Osteoblast (primary cell): ENCODE measurements at regions not wholly inside any gene's neighbourhood (a gene's known extent, or its start where the extent isn't known, plus 50 kb on each side); places are given as distances from the start of the nearest gene placed in this dataset.

Experiments used
- DNase-seq: peaks from one replicate; pipeline ENCODE4 v3.0.0; 2011; ENCODE audit warnings: low spot score, mixed read lengths; ENCODE audit not compliant: insufficient read length; ENCODE audit errors: missing footprints
- H2AFZ ChIP-seq: 2 replicates; pipeline ENCODE4 v1.6.0; 2011; ENCODE audit warnings: mild to moderate bottlenecking, low read length
- H3K27ac ChIP-seq: 2 replicates; pipeline ENCODE4 v1.5.1; 2011; ENCODE audit warnings: mild to moderate bottlenecking, low read depth, low read length, moderate library complexity
- H3K27me3 ChIP-seq: 2 replicates; pipeline ENCODE4 v1.6.0; 2012; ENCODE audit warnings: mild to moderate bottlenecking, control low read depth, inconsistent platforms, low read length, moderate library complexity; ENCODE audit not compliant: insufficient read depth
- H3K36me3 ChIP-seq: 2 replicates; pipeline ENCODE4 v1.5.1; 2011; ENCODE audit warnings: mild to moderate bottlenecking, low read length, control low read depth, moderate library complexity; ENCODE audit not compliant: insufficient read depth
- H3K4me1 ChIP-seq: 2 replicates; pipeline ENCODE4 v1.5.1; 2011; ENCODE audit warnings: mild to moderate bottlenecking, low read length, control low read depth, moderate library complexity; ENCODE audit not compliant: insufficient read depth
- H3K4me2 ChIP-seq: 2 replicates; pipeline ENCODE4 v1.6.0; 2011; ENCODE audit warnings: mild to moderate bottlenecking, low read length; ENCODE audit not compliant: insufficient read depth
- H3K4me3 ChIP-seq: fragments of 200-600 bp; sonication (generic); 3 replicates; pipeline ENCODE4 v1.5.1; 2012; ENCODE audit warnings: mild to moderate bottlenecking, low read length, inconsistent platforms; ENCODE audit not compliant: insufficient read depth
- H3K79me2 ChIP-seq: 2 replicates; pipeline ENCODE4 v1.6.0; 2012; ENCODE audit warnings: mild to moderate bottlenecking, low read length, control low read depth, inconsistent platforms; ENCODE audit not compliant: insufficient read depth
- H3K9me3 ChIP-seq: 2 replicates; pipeline ENCODE4 v1.5.1; 2011; ENCODE audit warnings: low read depth, low read length, control low read depth
- H4K20me1 ChIP-seq: 2 replicates; pipeline ENCODE4 v1.6.0; 2012; ENCODE audit warnings: mild to moderate bottlenecking, low read length, control low read depth; ENCODE audit not compliant: insufficient read depth
- TF ChIP-seq, protein P1 (sequence below): IDR thresholded peaks from 2 replicates; pipeline ENCODE4 v1.5.1; 2011; ENCODE audit warnings: mild to moderate bottlenecking, low read depth, low read length, moderate library complexity; ENCODE audit errors: extremely low read depth

DNA sequence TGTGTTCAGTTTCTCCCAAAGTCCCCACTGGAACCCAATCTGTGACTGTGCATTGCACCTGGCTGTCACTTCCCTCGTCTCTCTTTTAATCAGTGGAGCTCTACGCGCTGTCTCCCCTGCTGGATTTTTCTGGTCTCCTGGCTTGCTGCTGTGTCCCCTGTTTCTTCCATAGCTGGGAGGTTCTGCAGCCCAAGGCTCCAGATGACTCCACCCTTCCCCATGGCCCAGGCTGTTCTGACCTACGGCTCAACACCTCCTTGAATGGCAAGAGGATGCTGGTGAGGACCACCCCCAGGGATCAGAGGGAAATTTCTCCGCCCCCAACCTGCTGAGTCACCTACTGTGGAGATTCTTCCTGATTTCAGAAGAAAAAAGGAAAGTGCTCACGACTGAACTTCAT, 961.4 kb upstream of the ZNF722 start:
- H4K20me1 ChIP-seq = no peaks in the 10 kb centered on the region
- DNase-seq = no peak
- TF ChIP-seq, protein P1, sequence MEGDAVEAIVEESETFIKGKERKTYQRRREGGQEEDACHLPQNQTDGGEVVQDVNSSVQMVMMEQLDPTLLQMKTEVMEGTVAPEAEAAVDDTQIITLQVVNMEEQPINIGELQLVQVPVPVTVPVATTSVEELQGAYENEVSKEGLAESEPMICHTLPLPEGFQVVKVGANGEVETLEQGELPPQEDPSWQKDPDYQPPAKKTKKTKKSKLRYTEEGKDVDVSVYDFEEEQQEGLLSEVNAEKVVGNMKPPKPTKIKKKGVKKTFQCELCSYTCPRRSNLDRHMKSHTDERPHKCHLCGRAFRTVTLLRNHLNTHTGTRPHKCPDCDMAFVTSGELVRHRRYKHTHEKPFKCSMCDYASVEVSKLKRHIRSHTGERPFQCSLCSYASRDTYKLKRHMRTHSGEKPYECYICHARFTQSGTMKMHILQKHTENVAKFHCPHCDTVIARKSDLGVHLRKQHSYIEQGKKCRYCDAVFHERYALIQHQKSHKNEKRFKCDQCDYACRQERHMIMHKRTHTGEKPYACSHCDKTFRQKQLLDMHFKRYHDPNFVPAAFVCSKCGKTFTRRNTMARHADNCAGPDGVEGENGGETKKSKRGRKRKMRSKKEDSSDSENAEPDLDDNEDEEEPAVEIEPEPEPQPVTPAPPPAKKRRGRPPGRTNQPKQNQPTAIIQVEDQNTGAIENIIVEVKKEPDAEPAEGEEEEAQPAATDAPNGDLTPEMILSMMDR = no peak
- no peak overlapping the region for H3K4me2 ChIP-seq
- H3K4me1 ChIP-seq = no peaks in the 10 kb centered on the region
- no peak overlapping the region for H3K4me3 ChIP-seq
- no peak overlapping the region for H2AFZ ChIP-seq
- peaks cover 8% of the 10 kb centered on the region for H3K9me3 ChIP-seq
- H3K27ac ChIP-seq = no peak overlapping the region
- no peaks in the 10 kb centered on the region for H3K79me2 ChIP-seq
- H3K36me3 ChIP-seq = no peaks in the 10 kb centered on the region
- no peaks in the 10 kb centered on the region for H3K27me3 ChIP-seq

DNA sequence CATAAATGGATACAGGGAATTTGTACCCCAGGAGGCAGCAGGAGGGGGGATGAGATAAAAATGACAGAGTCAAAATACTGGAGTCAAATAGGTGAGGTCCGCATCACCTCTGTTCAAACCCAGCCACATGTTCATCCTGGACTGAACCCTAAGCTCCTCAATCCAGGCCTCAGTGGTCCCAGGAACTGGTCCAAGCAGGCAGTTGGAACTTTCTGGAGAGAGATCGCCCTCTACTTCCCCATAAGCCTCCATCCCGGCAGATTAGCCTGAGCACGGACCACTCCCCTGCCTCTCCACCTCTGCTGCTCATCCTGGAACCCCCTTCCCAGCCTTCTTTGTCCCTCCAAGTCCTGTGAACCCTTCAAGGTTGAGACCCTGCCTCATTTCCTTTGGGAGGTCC, 959.7 kb upstream of the ZNF722 start:
- Histone ChIP-seq H2AFZ (no peak overlapping the region), H4K20me1 (no peaks in the 10 kb centered on the region), H3K4me1 (no peaks in the 10 kb centered on the region), H3K27ac (no peak overlapping the region), H3K79me2 (no peaks in the 10 kb centered on the region), H3K9me3 (peaks cover 6% of the 10 kb centered on the region), H3K36me3 (no peaks in the 10 kb centered on the region), H3K27me3 (no peaks in the 10 kb centered on the region), H3K4me3 (no peak overlapping the region), H3K4me2 (no peak overlapping the region)
- no peak for DNase-seq
- TF ChIP-seq, protein P1 = no peak

DNA sequence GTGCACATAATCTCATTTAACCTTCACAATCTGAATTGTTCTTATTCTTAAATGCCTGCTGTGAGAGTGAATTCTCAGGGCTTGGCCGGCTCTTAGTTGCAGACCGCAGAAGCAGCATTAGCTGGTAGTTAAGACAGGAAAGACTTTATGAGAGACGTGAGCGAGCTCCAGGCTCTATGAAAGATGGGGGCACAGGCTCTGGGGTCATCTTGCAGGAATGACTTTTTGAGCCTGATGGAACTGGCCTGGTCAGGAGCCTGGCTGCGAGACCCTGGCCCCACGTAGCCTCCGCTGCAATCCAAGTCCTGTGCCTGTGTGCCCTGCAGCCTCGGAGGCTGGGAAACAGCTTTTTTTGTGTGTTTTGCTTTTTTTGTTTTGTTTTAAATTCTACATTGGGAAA, 958.8 kb upstream of the ZNF722 start:
- no peaks in the 10 kb centered on the region for H3K79me2 ChIP-seq

DNA sequence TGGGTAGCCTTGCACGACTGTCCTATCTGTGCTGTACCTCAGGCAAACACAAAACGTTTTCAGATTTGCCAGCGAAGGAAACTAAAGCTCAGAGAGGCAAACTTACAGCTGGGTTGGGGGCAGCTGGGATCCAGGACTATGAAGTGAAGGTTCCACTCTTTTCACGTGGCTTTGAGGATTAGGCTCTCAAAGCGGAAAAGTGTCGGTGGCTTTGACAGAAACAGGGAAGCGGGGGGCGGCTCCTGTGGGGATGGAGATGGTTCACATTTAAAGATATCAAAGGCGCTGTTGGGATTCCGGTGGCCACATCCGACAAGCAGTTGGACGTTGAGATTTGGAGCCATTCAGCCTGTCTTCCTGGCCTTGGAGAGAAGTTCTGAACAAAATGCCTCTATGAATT, 958.3 kb upstream of the ZNF722 start:
- Histone ChIP-seq H2AFZ (no peak overlapping the region), H3K79me2 (no peaks in the 10 kb centered on the region), H3K27ac (no peak overlapping the region), H4K20me1 (no peaks in the 10 kb centered on the region), H3K4me2 (no peak overlapping the region), H3K4me1 (no peaks in the 10 kb centered on the region), H3K4me3 (no peak overlapping the region), H3K27me3 (no peaks in the 10 kb centered on the region), H3K36me3 (no peaks in the 10 kb centered on the region), H3K9me3 (peaks cover 3% of the 10 kb centered on the region)
- TF ChIP-seq, protein P1 = no peak
- DNase-seq = no peak

More for the DNA sequence above, 958.8 kb upstream of the ZNF722 start:
- no peak for DNase-seq
- Histone ChIP-seq H2AFZ (no peak overlapping the region), H3K9me3 (peaks cover 5% of the 10 kb centered on the region), H3K4me1 (no peaks in the 10 kb centered on the region), H4K20me1 (no peaks in the 10 kb centered on the region), H3K4me3 (no peak overlapping the region), H3K4me2 (no peak overlapping the region), H3K27ac (no peak overlapping the region), H3K36me3 (no peaks in the 10 kb centered on the region), H3K27me3 (no peaks in the 10 kb centered on the region)
- TF ChIP-seq, protein P1 = no peak
